NB4 (cell line): ENCODE measurements at regions not wholly inside any gene's neighbourhood (a gene's known extent, or its start where the extent isn't known, plus 50 kb on each side); places are given as distances from the start of the nearest gene placed in this dataset.
A peak's percentile ranks its signal among the peaks of the same experiment; 100 is the strongest.

Experiments used
- DNase-seq: peaks from one replicate; pipeline ENCODE4 v3.0.0; 2010; ENCODE audit warnings: low read depth
- H3K4me3 ChIP-seq: one replicate; pipeline ENCODE4 v1.5.1; 2011; ENCODE audit warnings: mild to moderate bottlenecking, low read depth, low read length, moderate library complexity
- MYC ChIP-seq: IDR thresholded peaks from 2 replicates; pipeline ENCODE4 v1.6.1; 2011; ENCODE audit warnings: low read depth, low read length
- POLR2A ChIP-seq: IDR thresholded peaks from 2 replicates; pipeline ENCODE4 v1.6.1; 2011; ENCODE audit warnings: mild to moderate bottlenecking; ENCODE audit not compliant: insufficient read length; ENCODE audit errors: extremely low read depth
- TF ChIP-seq, protein P1 (sequence below): IDR thresholded peaks from one replicate; pipeline ENCODE4 v1.5.1; 2012; ENCODE audit warnings: low read depth, low read length
- TF ChIP-seq, protein P2 (sequence below): IDR thresholded peaks from 2 replicates; pipeline ENCODE4 v1.6.1; 2011; ENCODE audit warnings: low read depth, low read length

DNA sequence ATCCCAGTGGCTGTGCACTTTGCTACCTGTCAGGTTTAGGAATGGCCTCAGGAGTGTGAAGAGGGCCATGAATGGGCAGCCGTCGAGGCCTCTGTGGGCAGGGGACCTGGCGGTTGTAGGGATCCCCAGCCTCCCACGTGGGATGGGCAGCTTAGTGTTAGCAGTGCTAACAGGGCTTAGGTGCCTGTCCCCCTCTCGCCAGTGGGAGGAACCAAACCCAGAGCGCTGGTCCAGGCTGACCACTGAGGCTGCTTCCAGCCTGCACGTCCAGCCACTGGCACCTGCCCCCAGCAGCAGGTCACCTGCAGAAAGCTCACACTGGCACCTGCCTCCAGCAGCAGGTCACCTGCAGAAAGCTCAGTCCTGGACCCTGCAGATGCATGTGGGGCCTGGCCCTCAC is 162.2 kb upstream of the CIBAR2 start:
- no peak overlapping the region for H3K4me3 ChIP-seq
- TF ChIP-seq, protein P1, sequence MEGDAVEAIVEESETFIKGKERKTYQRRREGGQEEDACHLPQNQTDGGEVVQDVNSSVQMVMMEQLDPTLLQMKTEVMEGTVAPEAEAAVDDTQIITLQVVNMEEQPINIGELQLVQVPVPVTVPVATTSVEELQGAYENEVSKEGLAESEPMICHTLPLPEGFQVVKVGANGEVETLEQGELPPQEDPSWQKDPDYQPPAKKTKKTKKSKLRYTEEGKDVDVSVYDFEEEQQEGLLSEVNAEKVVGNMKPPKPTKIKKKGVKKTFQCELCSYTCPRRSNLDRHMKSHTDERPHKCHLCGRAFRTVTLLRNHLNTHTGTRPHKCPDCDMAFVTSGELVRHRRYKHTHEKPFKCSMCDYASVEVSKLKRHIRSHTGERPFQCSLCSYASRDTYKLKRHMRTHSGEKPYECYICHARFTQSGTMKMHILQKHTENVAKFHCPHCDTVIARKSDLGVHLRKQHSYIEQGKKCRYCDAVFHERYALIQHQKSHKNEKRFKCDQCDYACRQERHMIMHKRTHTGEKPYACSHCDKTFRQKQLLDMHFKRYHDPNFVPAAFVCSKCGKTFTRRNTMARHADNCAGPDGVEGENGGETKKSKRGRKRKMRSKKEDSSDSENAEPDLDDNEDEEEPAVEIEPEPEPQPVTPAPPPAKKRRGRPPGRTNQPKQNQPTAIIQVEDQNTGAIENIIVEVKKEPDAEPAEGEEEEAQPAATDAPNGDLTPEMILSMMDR, result no peak
- TF ChIP-seq, protein P2, sequence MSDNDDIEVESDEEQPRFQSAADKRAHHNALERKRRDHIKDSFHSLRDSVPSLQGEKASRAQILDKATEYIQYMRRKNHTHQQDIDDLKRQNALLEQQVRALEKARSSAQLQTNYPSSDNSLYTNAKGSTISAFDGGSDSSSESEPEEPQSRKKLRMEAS, result no peak
- TF ChIP-seq POLR2A (no peak), MYC (no peak)
- no peak for DNase-seq

DNA sequence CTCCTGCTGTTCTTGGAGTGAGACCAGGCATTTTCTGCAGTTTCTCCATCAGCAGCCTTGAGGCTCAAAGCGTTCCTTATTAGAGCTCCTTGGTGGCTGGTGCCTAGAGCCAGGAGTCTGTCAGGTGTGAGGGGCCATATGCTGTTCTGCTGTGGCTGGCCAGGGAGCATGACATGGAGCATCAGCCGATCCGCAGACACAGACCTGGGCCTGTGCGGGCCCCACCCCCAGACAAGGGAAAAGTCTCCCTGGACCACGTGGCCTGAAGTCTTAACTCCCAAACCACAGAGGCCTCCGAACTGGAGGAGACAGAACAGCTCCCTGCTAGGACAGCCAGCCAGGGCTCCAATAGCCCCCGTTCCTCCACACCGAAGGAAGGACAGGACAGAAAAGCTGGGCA is 162.7 kb upstream of the CIBAR2 start:
- no peak overlapping the region for H3K4me3 ChIP-seq

DNA sequence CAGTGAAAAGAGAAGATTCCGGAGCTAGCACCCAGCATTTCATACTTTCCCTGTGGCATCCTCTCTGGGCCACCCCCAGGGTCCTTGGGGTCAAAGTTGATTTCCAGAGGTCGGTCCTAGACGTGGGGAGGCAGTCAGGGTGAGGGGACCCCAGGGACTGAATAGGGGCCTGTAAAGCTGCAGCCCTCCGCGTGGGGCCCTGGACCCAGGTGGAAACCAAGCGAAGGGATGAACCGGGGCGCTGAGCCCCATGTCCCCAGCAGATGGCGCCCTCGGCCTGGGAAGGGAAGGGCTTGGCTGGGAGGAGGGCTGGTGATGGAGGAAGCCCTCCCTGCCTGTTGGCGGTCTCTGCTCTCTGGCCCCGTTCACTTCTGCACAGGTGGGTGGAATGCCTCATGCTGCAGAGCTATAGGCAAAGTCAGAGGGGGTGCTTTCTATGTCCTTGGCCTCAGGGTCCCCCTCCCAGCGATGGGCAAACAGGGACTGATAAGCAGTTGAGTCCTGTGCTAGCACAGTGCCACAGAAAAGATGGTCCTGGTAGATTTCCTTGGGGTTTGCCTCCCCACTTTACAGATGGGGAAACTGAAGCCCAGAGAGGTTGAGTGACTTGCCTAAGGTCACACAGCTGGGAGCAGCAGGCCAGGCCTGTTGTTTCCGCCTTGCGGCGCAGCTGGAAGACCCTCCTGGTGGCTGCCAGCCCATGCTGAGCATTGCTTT is 163.4 kb upstream of the CIBAR2 start:
- DNase-seq, result peak; percentile 74
- no peak overlapping the region for H3K4me3 ChIP-seq
- TF ChIP-seq, protein P1, result peak; percentile 97
- TF ChIP-seq POLR2A (no peak), MYC (no peak)
- TF ChIP-seq, protein P2, result peak; percentile 38; the same call in 1 of the 2 replicates

More for the DNA sequence above, 162.7 kb upstream of the CIBAR2 start:
- no peak for TF ChIP-seq MYC
- TF ChIP-seq, protein P2, result no peak
- TF ChIP-seq POLR2A, result no peak
- DNase-seq, result no peak

DNA sequence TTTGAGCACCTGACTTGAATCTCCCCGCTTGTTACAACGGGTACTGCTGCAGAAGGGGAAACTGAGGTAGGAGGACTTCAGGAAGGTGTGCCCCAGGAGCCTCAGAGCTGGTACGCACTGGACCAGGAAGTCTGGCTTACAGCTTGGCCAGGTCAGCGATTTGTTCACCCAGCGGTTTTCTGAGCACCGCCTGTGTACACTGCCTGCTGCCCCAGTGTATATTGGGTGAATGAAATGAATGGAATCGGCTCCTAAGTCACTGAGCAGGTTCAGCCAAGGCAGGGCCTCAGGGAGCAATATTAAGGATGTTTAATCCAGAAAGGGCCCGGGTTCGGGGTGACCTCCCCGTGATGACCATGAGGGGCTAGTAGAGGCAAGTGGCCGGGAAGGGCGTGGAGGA is 164.0 kb upstream of the CIBAR2 start:
- TF ChIP-seq MYC (no peak), POLR2A (no peak)
- TF ChIP-seq, protein P1, result no peak
- TF ChIP-seq, protein P2, result no peak
- no peak overlapping the region for H3K4me3 ChIP-seq
- DNase-seq, result no peak

DNA sequence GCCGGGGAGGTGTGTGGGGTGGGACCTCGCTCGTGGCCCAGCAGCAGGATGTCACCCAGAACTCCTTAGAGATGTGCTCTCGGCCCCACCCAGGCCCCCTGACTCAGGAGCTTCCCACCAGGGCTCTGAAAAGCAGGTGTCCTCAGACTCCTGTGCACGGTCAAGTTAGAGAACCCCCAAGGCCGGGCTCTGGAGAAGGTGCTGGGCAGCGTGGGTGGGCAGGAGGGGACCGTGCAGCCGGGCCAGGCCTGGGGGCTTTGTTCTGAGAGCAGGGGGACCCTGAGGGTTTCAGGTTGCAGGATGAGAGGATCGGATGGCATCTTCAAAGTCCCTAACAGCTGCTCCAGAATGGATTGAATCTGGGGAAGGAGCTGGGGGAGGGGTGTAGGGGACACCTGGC is 164.4 kb upstream of the CIBAR2 start:
- no peak overlapping the region for H3K4me3 ChIP-seq
- TF ChIP-seq, protein P1, result no peak
- no peak for TF ChIP-seq POLR2A
- no peak for TF ChIP-seq MYC
- TF ChIP-seq, protein P2, result no peak
- no peak for DNase-seq

DNA sequence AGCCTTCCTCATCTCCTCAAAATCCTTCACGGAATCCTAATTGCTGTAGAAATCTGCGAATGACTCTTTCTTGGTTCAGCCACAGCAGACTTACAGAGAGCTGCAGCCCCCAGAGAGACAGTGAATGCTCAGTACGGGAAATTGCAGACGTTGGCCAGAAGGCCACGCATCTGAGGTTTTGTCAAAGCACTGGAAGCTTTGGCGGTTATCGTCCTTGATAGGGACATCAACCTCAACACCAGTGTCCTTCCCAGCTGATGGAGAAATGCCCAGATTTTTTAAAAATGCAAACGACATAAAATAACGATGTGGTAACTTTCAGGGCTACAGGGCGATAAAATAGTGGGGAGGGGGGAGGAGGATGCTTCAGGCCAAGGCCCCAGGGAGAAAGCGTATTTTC is 166.6 kb upstream of the CIBAR2 start:
- H3K4me3 ChIP-seq, result no peak overlapping the region
- DNase-seq, result no peak
- TF ChIP-seq, protein P2, result no peak
- TF ChIP-seq MYC (no peak), POLR2A (no peak)
- TF ChIP-seq, protein P1, result no peak
